CD8-positive, alpha-beta memory T cell (primary cell): ENCODE measurements at regions not wholly inside any gene's neighbourhood (a gene's known extent, or its start where the extent isn't known, plus 50 kb on each side); places are given as distances from the start of the nearest gene placed in this dataset.
A peak's percentile ranks its signal among the peaks of the same experiment; 100 is the strongest.

Experiments
- CTCF ChIA-PET: fragments of 350-600 bp; sonication (Branson Sonifier 250); formaldehyde crosslinking; loops from one replicate; lab custom pipeline; 2021; ENCODE audit warnings: antibody characterized with exemption; lab: Charles Lee
- POLR2A ChIA-PET: fragments of 350-600 bp; sonication (Branson Sonifier 250); formaldehyde crosslinking; loops from one replicate; lab custom pipeline; 2021; ENCODE audit warnings: antibody characterized with exemption; lab: Charles Lee
- DNase-seq, 5 donors: peaks; one replicate each; pipeline versions ENCODE4 v3.0.0 to v3.0.0-alpha.2; 2020 to 2022; ENCODE audit warnings: mixed read lengths in 1 of 5
- H3K27ac ChIP-seq: one replicate; pipeline ENCODE4 v1.7.0; 2013; ENCODE audit warnings: low read depth, mild to moderate bottlenecking, low read length, moderate library complexity
- H3K27me3 ChIP-seq: 2 replicates; pipeline ENCODE4 v1.7.0; 2013; ENCODE audit warnings: low read length, mild to moderate bottlenecking; ENCODE audit not compliant: insufficient read depth, poor library complexity, severe bottlenecking
- H3K36me3 ChIP-seq: 2 replicates; pipeline ENCODE4 v1.7.0; 2013; ENCODE audit warnings: mild to moderate bottlenecking, low read length, moderate library complexity; ENCODE audit not compliant: insufficient read depth
- H3K4me1 ChIP-seq: 2 replicates; pipeline ENCODE4 v1.7.0; 2013; ENCODE audit warnings: mild to moderate bottlenecking, low read length, moderate library complexity; ENCODE audit not compliant: insufficient read depth
- H3K4me3 ChIP-seq: 2 replicates; pipeline ENCODE4 v1.7.0; 2013; ENCODE audit warnings: mild to moderate bottlenecking, low read length
- H3K9me3 ChIP-seq: 2 replicates; pipeline ENCODE4 v1.7.0; 2013; ENCODE audit warnings: mild to moderate bottlenecking, low read length
- H3K27ac Mint-ChIP-seq, 8 donors: one replicate each; pipeline ENCODE4 v1.8.0; 2020 to 2021; ENCODE audit warnings: mixed read lengths in 8 of 8, mild to moderate bottlenecking in 6 of 8, inconsistent platforms in 3 of 8, moderate library complexity in 3 of 8
- H3K27me3 Mint-ChIP-seq, 2 donors: one replicate each; pipeline ENCODE4 v1.8.0; 2020 to 2021; ENCODE audit warnings: mixed read lengths in 2 of 2, mild to moderate bottlenecking in 1 of 2, moderate library complexity in 1 of 2
- H3K36me3 Mint-ChIP-seq, 3 donors: one replicate each; pipeline ENCODE4 v1.8.0; 2020 to 2021; ENCODE audit warnings: mixed read lengths in 3 of 3, inconsistent platforms in 1 of 3, mild to moderate bottlenecking in 1 of 3
- H3K4me1 Mint-ChIP-seq, 3 donors: one replicate each; pipeline ENCODE4 v1.8.0; 2020 to 2021; ENCODE audit warnings: mixed read lengths in 3 of 3, inconsistent platforms in 1 of 3, mild to moderate bottlenecking in 1 of 3
- H3K4me3 Mint-ChIP-seq, 7 donors: one replicate each; pipeline ENCODE4 v1.8.0; 2020 to 2021; ENCODE audit warnings: mixed read lengths in 7 of 7, mild to moderate bottlenecking in 6 of 7, moderate library complexity in 4 of 7, inconsistent platforms in 2 of 7
- H3K9me3 Mint-ChIP-seq, 5 donors: one replicate each; pipeline ENCODE4 v1.8.0; 2020 to 2022; ENCODE audit warnings: mixed read lengths in 5 of 5, mild to moderate bottlenecking in 3 of 5, moderate library complexity in 2 of 5, inconsistent platforms in 1 of 5

GRCh38 chr10:89114846-89115625 is 92.1 kb downstream of the CH25H start:
- Mint-ChIP-seq H3K27ac (no peak overlapping the region), H3K36me3 (peaks cover 0 to 4% (median 0%) of the 10 kb centered on the region in 3 donors), H3K27me3 (peaks cover 13 to 45% of the 10 kb centered on the region in 2 donors), H3K9me3 (no peaks in the 10 kb centered on the region), H3K4me1 (peaks cover 5 to 14% (median 9%) of the 10 kb centered on the region in 3 donors), H3K4me3 (no peak overlapping the region)
- H3K4me1 ChIP-seq: no peaks in the 10 kb centered on the region
- no peaks in the 10 kb centered on the region for H3K27me3 ChIP-seq
- H3K9me3 ChIP-seq: no peaks in the 10 kb centered on the region
- ChIA-PET CTCF (no interaction called here), POLR2A (no interaction called here)
- H3K36me3 ChIP-seq: no peaks in the 10 kb centered on the region
- H3K27ac ChIP-seq: no peak overlapping the region
- H3K4me3 ChIP-seq: no peak overlapping the region
- no peak for DNase-seq

GRCh38 chr10:89102735-89103134 is 104.4 kb downstream of the CH25H start:
- CTCF ChIA-PET: no interaction called here
- peak overlapping the region in 1 of 8 donors; percentile 2 for H3K27ac Mint-ChIP-seq
- peaks cover 0 to 5% (median 2%) of the 10 kb centered on the region in 5 donors for H3K9me3 Mint-ChIP-seq

DNA sequence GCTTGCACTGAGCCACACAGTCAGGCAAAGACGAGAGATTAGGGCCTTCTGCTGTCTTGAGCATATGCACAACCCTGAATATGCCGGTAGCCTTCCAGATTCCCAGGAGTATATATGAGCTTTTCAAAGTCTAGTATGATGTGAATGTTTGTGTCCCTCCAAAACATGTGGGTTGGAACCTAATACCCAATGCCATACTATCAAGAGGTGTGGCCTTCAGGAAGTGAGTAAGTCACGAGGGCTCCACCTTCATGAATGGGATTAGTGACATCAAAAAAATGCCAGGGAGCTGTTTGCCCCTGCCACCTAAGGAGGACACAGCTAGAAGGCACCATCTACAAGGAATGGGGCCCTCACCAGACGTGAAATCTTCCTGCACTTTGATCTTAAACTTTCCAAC is 105.2 kb downstream of the CH25H start:
- Histone ChIP-seq H3K36me3 (no peaks in the 10 kb centered on the region), H3K9me3 (no peaks in the 10 kb centered on the region), H3K4me1 (no peaks in the 10 kb centered on the region), H3K27me3 (no peaks in the 10 kb centered on the region), H3K4me3 (no peak overlapping the region), H3K27ac (no peak overlapping the region)
- H3K36me3 Mint-ChIP-seq: peaks cover 0 to 2% (median 0%) of the 10 kb centered on the region in 3 donors
- no peaks in the 10 kb centered on the region for H3K27me3 Mint-ChIP-seq
- ChIA-PET CTCF (no interaction called here), POLR2A (no interaction called here)
- peaks cover 0 to 12% (median 0%) of the 10 kb centered on the region in 3 donors for H3K4me1 Mint-ChIP-seq
- H3K4me3 Mint-ChIP-seq: no peak overlapping the region
- H3K9me3 Mint-ChIP-seq: peaks cover 0 to 5% (median 1%) of the 10 kb centered on the region in 5 donors
- no peak for DNase-seq
- peak overlapping the region in 1 of 8 donors; percentile 44 for H3K27ac Mint-ChIP-seq

More at GRCh38 chr10:89102735-89103134, 104.4 kb downstream of the CH25H start:
- H3K27me3 ChIP-seq: no peaks in the 10 kb centered on the region
- peaks cover 0 to 12% (median 0%) of the 10 kb centered on the region in 3 donors for H3K4me1 Mint-ChIP-seq
- DNase-seq: no peak
- POLR2A ChIA-PET: no interaction called here
- H3K36me3 ChIP-seq: no peaks in the 10 kb centered on the region
- H3K4me3 ChIP-seq: no peak overlapping the region
- H3K36me3 Mint-ChIP-seq: peaks cover 0 to 4% (median 0%) of the 10 kb centered on the region in 3 donors
- H3K27me3 Mint-ChIP-seq: no peaks in the 10 kb centered on the region
- no peaks in the 10 kb centered on the region for H3K4me1 ChIP-seq
- no peak overlapping the region for H3K27ac ChIP-seq
- no peak overlapping the region for H3K4me3 Mint-ChIP-seq
- H3K9me3 ChIP-seq: no peaks in the 10 kb centered on the region

GRCh38 chr10:89100680-89101079 is 106.4 kb downstream of the CH25H start:
- no peak for DNase-seq
- Histone ChIP-seq H3K27me3 (no peaks in the 10 kb centered on the region), H3K4me3 (no peak overlapping the region), H3K9me3 (no peaks in the 10 kb centered on the region), H3K27ac (no peak overlapping the region), H3K4me1 (no peaks in the 10 kb centered on the region), H3K36me3 (no peaks in the 10 kb centered on the region)
- no peak overlapping the region for H3K27ac Mint-ChIP-seq
- no peaks in the 10 kb centered on the region for H3K36me3 Mint-ChIP-seq
- ChIA-PET CTCF (no interaction called here), POLR2A (no interaction called here)
- H3K9me3 Mint-ChIP-seq: no peaks in the 10 kb centered on the region
- H3K27me3 Mint-ChIP-seq: no peaks in the 10 kb centered on the region
- H3K4me3 Mint-ChIP-seq: no peak overlapping the region
- H3K4me1 Mint-ChIP-seq: peaks cover 0 to 12% (median 0%) of the 10 kb centered on the region in 3 donors

DNA sequence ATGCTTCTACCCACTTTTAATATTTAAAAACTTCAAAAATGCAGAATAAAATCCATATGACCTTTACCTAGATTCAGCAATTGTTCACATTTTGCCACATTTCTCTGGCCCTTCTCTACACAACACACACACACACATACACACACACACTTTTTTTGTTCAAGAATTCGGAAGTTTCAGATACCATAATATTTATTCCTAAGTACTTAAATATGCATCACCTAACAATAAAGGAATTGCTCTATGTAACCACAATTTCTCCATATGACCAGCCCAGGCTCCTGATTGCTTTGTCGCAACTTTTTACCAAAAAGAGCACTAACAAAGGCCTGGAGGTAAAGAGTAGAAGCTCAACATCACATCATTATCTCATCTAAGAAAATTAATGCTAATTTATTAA is 106.6 kb downstream of the FAS start:
- peaks cover under 1 to 4% of the 10 kb centered on the region in 2 donors for H3K27me3 Mint-ChIP-seq
- POLR2A ChIA-PET: no interaction called here
- DNase-seq: no peak
- H3K4me1 Mint-ChIP-seq: peaks cover 0 to 12% (median 0%) of the 10 kb centered on the region in 3 donors
- Histone ChIP-seq H3K4me1 (no peaks in the 10 kb centered on the region), H3K4me3 (no peak overlapping the region), H3K9me3 (no peaks in the 10 kb centered on the region), H3K27ac (no peak overlapping the region), H3K27me3 (no peaks in the 10 kb centered on the region), H3K36me3 (no peaks in the 10 kb centered on the region)
- CTCF ChIA-PET: interaction anchor here (0.6 kb wide), 1 partner anchor 349 kb away, joined by 3 read pairs; no protein-coding TSS in a partner anchor
- no peaks in the 10 kb centered on the region for H3K9me3 Mint-ChIP-seq
- peaks cover 0 to 8% (median 0%) of the 10 kb centered on the region in 3 donors for H3K36me3 Mint-ChIP-seq
- peak overlapping the region in 1 of 8 donors; percentile 69 for H3K27ac Mint-ChIP-seq
- no peak overlapping the region for H3K4me3 Mint-ChIP-seq

DNA sequence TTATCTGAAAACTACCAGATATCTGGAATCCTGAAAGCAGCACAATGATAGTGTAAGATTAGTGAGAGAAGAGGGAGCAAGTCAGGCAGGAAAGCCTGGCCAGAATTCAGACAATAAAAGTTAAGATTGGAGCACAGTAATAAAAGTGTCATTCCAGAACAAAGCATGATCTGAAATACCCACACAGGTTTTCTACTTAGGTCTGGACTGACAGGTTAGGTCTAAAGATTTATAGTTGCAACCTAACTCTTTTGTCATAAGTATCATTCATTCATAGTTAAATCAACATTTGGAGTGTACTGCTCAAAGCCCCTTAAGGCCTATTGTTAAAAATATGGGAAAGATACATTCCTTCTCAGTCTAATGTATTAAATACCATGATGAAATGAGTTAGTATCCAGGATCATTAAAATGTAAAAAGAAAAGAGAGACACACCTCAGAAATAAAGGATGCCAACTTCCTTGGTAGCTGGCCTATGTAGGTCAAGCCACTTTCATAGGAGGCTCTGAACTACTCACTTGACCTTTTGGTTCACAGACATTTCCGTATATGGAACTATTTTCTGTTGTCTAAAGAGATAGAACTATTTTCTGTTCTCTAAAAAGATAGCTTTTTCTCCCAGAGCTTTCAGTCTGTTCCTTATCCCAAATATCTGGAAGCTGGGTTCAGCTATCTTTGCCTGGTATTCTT is 105.2 kb downstream of the FAS start:
- CTCF ChIA-PET: no interaction called here
- peaks cover 0 to 12% (median 0%) of the 10 kb centered on the region in 3 donors for H3K4me1 Mint-ChIP-seq
- POLR2A ChIA-PET: no interaction called here

GRCh38 chr10:89093728-89094127 is 103.1 kb downstream of the FAS start:
- Histone ChIP-seq H3K27ac (no peak overlapping the region), H3K9me3 (no peaks in the 10 kb centered on the region), H3K27me3 (no peaks in the 10 kb centered on the region), H3K4me3 (no peak overlapping the region), H3K4me1 (no peaks in the 10 kb centered on the region), H3K36me3 (no peaks in the 10 kb centered on the region)
- H3K27ac Mint-ChIP-seq: no peak overlapping the region
- peaks cover 5 to 10% of the 10 kb centered on the region in 2 donors for H3K27me3 Mint-ChIP-seq
- peaks cover 0 to 9% (median 0%) of the 10 kb centered on the region in 3 donors for H3K4me1 Mint-ChIP-seq
- H3K9me3 Mint-ChIP-seq: no peaks in the 10 kb centered on the region
- CTCF ChIA-PET: no interaction called here
- no peak for DNase-seq
- POLR2A ChIA-PET: no interaction called here
- H3K36me3 Mint-ChIP-seq: peaks cover 0 to 8% (median 0%) of the 10 kb centered on the region in 3 donors
- no peak overlapping the region for H3K4me3 Mint-ChIP-seq

More for the DNA sequence above, 105.2 kb downstream of the FAS start:
- Mint-ChIP-seq H3K36me3 (peaks cover 0 to 8% (median 0%) of the 10 kb centered on the region in 3 donors), H3K27me3 (peaks cover 3 to 10% of the 10 kb centered on the region in 2 donors), H3K9me3 (no peaks in the 10 kb centered on the region), H3K4me3 (no peak overlapping the region), H3K27ac (no peak overlapping the region)
- H3K9me3 ChIP-seq: no peaks in the 10 kb centered on the region
- H3K36me3 ChIP-seq: no peaks in the 10 kb centered on the region
- DNase-seq: no peak
- H3K27ac ChIP-seq: no peak overlapping the region
- no peaks in the 10 kb centered on the region for H3K4me1 ChIP-seq
- no peak overlapping the region for H3K4me3 ChIP-seq
- H3K27me3 ChIP-seq: no peaks in the 10 kb centered on the region

DNA sequence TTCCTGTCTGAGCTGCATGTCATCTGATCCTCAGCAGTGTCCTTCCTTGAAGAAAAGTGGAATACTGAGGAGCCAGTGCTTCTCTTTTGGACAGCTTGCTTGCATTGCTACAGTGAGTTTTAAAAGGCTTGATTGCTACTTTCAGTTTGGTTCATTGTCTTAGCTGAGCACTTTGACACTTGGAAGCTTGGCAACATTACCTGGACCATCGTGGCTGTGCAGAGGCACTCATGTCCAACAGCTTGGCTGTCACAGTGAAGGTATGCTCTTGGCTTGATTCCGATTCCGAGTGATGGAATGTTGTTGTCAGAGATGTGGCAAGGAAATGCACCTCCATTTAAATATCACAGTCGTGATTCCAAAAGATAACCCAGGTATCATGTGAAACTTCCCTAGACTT is 102.4 kb downstream of the FAS start:
- Histone ChIP-seq H3K27ac (no peak overlapping the region), H3K4me1 (no peaks in the 10 kb centered on the region), H3K36me3 (no peaks in the 10 kb centered on the region), H3K4me3 (no peak overlapping the region), H3K27me3 (no peaks in the 10 kb centered on the region), H3K9me3 (no peaks in the 10 kb centered on the region)
- no peak overlapping the region for H3K27ac Mint-ChIP-seq
- H3K9me3 Mint-ChIP-seq: no peaks in the 10 kb centered on the region
- peaks cover 0 to 1% (median 0%) of the 10 kb centered on the region in 3 donors for H3K4me1 Mint-ChIP-seq
- peaks cover 0 to 8% (median 1%) of the 10 kb centered on the region in 3 donors for H3K36me3 Mint-ChIP-seq
- peaks cover 5 to 10% of the 10 kb centered on the region in 2 donors for H3K27me3 Mint-ChIP-seq
- CTCF ChIA-PET: interaction anchor here (0.6 kb wide), 1 partner anchor 268 kb away, joined by 3 read pairs; no protein-coding TSS in a partner anchor
- no peak overlapping the region for H3K4me3 Mint-ChIP-seq
- DNase-seq: no peak
- POLR2A ChIA-PET: no interaction called here
